ENCODE measurements at regions not wholly inside any gene's neighbourhood (a gene's known extent, or its start where the extent isn't known, plus 50 kb on each side); places are given as distances from the start of the nearest gene placed in this dataset.

GRCh38 chr14:71463807-71464206 is 468.4 kb upstream of the RGS6 start (continued):
- TF ChIP-seq MTA1 (IDR thresholded peaks at IDR 0.05; ENCODE audit: borderline replicate concordance) (no peak), PTBP1 (IDR thresholded peaks at IDR 0.05; ENCODE audit: low read depth, low read length) (no peak), NUFIP1 (IDR thresholded peaks at IDR 0.05; ENCODE audit: partially characterized antibody) (no peak)
- TF ChIP-seq, protein P1, sequence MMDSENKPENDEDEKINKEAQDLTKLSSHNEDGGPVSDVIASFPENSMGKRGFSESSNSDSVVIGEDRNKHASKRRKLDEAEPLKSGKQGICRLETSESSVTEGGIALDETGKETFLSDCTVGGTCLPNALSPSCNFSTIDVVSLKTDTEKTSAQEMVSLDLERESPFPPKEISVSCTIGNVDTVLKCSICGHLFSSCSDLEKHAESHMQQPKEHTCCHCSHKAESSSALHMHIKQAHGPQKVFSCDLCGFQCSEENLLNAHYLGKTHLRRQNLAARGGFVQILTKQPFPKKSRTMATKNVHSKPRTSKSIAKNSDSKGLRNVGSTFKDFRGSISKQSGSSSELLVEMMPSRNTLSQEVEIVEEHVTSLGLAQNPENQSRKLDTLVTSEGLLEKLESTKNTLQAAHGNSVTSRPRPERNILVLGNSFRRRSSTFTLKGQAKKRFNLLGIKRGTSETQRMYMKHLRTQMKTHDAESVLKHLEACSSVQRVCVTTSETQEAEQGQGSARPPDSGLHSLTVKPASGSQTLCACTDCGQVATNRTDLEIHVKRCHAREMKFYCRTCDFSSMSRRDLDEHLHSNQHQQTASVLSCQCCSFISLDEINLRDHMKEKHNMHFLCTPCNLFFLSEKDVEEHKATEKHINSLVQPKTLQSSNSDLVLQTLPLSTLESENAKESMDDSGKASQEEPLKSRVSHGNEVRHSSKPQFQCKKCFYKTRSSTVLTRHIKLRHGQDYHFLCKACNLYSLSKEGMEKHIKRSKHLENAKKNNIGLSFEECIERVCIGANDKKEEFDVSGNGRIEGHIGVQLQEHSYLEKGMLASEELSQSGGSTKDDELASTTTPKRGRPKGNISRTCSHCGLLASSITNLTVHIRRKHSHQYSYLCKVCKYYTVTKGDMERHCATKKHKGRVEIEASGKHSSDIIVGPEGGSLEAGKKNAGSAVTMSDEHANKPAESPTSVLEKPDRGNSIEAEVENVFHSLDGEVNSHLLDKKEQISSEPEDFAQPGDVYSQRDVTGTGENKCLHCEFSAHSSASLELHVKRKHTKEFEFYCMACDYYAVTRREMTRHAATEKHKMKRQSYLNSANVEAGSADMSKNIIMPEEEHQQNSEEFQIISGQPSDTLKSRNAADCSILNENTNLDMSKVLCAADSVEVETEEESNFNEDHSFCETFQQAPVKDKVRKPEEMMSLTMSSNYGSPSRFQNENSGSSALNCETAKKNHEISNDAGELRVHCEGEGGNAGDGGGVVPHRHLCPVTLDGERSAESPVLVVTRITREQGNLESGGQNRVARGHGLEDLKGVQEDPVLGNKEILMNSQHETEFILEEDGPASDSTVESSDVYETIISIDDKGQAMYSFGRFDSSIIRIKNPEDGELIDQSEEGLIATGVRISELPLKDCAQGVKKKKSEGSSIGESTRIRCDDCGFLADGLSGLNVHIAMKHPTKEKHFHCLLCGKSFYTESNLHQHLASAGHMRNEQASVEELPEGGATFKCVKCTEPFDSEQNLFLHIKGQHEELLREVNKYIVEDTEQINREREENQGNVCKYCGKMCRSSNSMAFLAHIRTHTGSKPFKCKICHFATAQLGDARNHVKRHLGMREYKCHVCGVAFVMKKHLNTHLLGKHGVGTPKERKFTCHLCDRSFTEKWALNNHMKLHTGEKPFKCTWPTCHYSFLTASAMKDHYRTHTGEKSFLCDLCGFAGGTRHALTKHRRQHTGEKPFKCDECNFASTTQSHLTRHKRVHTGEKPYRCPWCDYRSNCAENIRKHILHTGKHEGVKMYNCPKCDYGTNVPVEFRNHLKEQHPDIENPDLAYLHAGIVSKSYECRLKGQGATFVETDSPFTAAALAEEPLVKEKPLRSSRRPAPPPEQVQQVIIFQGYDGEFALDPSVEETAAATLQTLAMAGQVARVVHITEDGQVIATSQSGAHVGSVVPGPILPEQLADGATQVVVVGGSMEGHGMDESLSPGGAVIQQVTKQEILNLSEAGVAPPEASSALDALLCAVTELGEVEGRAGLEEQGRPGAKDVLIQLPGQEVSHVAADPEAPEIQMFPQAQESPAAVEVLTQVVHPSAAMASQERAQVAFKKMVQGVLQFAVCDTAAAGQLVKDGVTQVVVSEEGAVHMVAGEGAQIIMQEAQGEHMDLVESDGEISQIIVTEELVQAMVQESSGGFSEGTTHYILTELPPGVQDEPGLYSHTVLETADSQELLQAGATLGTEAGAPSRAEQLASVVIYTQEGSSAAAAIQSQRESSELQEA (IDR thresholded peaks at IDR 0.05; ENCODE audit: low read depth), result no peak

All from K562 (cell line).